ENCODE measurements at regions not wholly inside any gene's neighbourhood (a gene's known extent, or its start where the extent isn't known, plus 50 kb on each side); places are given as distances from the start of the nearest gene placed in this dataset.

DNA sequence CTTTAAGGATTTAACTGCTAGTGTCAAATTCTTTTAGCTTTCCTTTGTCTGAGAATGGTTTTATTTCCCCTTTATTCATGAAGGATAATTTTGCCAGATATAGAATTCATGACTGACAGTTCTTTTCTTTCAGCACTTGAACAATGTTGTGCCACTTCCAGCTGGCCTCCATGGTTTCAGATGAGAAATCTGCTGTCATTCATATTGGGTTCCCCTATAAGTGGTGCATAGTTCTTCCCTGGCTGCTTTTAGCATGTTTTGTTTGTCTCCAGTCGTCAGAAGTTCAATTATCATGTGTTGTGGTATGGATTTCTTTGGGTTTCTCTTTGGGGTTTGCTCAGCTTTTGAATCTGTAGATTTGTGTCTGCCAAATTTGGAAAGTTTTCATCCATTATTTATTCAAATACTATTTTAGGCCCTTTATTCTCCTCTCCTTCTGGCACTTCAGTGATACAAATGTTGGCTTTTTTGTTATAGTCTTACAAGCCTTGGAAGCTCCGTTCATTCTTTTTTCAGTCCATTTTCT is 76.3 kb upstream of the TGM3 start:
- Histone ChIP-seq H2AFZ (replicated peaks) (no peak overlapping the region), H3K4me3 (no peak overlapping the region), H3K4me2 (no peak overlapping the region), H3F3A (ENCODE audit: low read depth) (no peaks in the 10 kb centered on the region), H3K79me2 (ENCODE audit: low read depth) (no peaks in the 10 kb centered on the region), H3K9ac (no peak overlapping the region), H3K36me3 (no peaks in the 10 kb centered on the region), H3K9me3 (ENCODE audit: low read depth) (no peaks in the 10 kb centered on the region), H3K27ac (no peak overlapping the region), H4K20me1 (ENCODE audit: low read depth) (no peaks in the 10 kb centered on the region), H3K4me1 (no peaks in the 10 kb centered on the region), H3K27me3 (no peaks in the 10 kb centered on the region)
- Mint-ChIP-seq H3K9me3 (peaks cover 12% of the 10 kb centered on the region), H3K27me3 (ENCODE audit: insufficient read depth, low read depth) (peaks cover 2% of the 10 kb centered on the region), H3K27ac (no peak overlapping the region), H3K4me3 (no peak overlapping the region), H3K4me1 (peaks cover 5% of the 10 kb centered on the region), H3K36me3 (no peaks in the 10 kb centered on the region)
- TF ChIP-seq, protein P1, sequence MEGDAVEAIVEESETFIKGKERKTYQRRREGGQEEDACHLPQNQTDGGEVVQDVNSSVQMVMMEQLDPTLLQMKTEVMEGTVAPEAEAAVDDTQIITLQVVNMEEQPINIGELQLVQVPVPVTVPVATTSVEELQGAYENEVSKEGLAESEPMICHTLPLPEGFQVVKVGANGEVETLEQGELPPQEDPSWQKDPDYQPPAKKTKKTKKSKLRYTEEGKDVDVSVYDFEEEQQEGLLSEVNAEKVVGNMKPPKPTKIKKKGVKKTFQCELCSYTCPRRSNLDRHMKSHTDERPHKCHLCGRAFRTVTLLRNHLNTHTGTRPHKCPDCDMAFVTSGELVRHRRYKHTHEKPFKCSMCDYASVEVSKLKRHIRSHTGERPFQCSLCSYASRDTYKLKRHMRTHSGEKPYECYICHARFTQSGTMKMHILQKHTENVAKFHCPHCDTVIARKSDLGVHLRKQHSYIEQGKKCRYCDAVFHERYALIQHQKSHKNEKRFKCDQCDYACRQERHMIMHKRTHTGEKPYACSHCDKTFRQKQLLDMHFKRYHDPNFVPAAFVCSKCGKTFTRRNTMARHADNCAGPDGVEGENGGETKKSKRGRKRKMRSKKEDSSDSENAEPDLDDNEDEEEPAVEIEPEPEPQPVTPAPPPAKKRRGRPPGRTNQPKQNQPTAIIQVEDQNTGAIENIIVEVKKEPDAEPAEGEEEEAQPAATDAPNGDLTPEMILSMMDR (IDR thresholded peaks at IDR 0.05), result no peak
- TF ChIP-seq EZH2phosphoT487 (IDR thresholded peaks at IDR 0.05) (no peak), EZH2 (IDR thresholded peaks at IDR 0.05) (no peak)
- no peak for DNase-seq (ENCODE audit: low spot score)

DNA sequence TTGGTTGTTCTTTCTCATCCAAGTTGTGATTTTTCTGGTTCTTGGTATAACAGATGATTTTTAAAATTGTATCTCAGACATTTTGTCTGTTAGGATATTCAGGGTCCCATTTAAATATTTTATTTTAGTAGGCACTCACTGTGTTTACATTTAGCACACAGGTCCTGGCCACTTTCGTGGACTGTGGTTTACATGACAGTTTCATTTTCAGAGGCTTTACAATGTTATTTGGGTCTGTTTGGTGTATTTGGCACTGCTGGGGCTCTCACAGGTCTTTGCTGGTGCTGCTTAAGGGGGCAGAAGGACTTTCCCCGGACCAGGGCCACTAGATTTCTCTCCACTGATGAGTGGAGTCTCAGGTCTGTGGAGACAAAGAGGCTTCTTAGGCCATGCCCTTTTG is 75.5 kb upstream of the TGM3 start:
- H3K4me3 Mint-ChIP-seq, result no peak overlapping the region

DNA sequence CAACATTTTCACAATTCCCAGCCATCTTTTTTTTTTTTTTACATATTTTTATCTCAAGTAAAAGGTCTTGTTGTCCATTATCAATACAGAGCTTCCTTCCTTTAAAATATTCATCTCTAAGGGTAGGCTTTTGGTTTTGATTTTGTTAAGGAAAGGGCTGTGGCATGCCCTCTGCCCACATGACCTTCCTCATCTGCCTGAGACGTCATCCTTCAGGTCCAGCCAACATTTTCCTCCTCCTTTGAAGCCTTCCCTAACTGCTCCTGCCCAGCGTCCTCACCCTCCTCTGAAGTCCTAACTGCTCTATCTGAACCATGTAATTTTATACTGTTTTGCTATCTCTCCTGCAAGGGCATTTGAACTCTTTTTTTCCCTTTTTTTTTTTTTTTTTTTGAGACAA is 73.9 kb upstream of the TGM3 start:
- Mint-ChIP-seq H3K9me3 (peaks cover 12% of the 10 kb centered on the region), H3K27ac (no peak overlapping the region), H3K4me3 (no peak overlapping the region), H3K27me3 (ENCODE audit: insufficient read depth, low read depth) (peaks cover 2% of the 10 kb centered on the region), H3K36me3 (no peaks in the 10 kb centered on the region), H3K4me1 (peaks cover 5% of the 10 kb centered on the region)
- Histone ChIP-seq H3K9me3 (ENCODE audit: low read depth) (no peaks in the 10 kb centered on the region), H3K9ac (no peak overlapping the region), H4K20me1 (ENCODE audit: low read depth) (no peaks in the 10 kb centered on the region), H3K79me2 (ENCODE audit: low read depth) (no peaks in the 10 kb centered on the region), H3K27ac (no peak overlapping the region), H3K4me1 (no peaks in the 10 kb centered on the region), H3F3A (ENCODE audit: low read depth) (no peaks in the 10 kb centered on the region), H3K27me3 (no peaks in the 10 kb centered on the region), H3K36me3 (no peaks in the 10 kb centered on the region), H2AFZ (replicated peaks) (no peak overlapping the region), H3K4me3 (no peak overlapping the region), H3K4me2 (no peak overlapping the region)
- TF ChIP-seq, protein P1 (IDR thresholded peaks at IDR 0.05), result no peak
- TF ChIP-seq EZH2phosphoT487 (IDR thresholded peaks at IDR 0.05) (no peak), EZH2 (IDR thresholded peaks at IDR 0.05) (no peak)
- DNase-seq (ENCODE audit: low spot score), result no peak

More for the DNA sequence above, 75.5 kb upstream of the TGM3 start:
- TF ChIP-seq, protein P1 (IDR thresholded peaks at IDR 0.05), result no peak
- no peak for TF ChIP-seq EZH2 (IDR thresholded peaks at IDR 0.05)
- Histone ChIP-seq H3K9me3 (ENCODE audit: low read depth) (no peaks in the 10 kb centered on the region), H3K9ac (no peak overlapping the region), H3K4me3 (no peak overlapping the region), H3K4me1 (no peaks in the 10 kb centered on the region), H3K27me3 (no peaks in the 10 kb centered on the region), H3K27ac (no peak overlapping the region), H3K4me2 (no peak overlapping the region), H3K36me3 (no peaks in the 10 kb centered on the region), H3F3A (ENCODE audit: low read depth) (no peaks in the 10 kb centered on the region), H3K79me2 (ENCODE audit: low read depth) (no peaks in the 10 kb centered on the region), H2AFZ (replicated peaks) (no peak overlapping the region), H4K20me1 (ENCODE audit: low read depth) (no peaks in the 10 kb centered on the region)
- H3K36me3 Mint-ChIP-seq, result no peaks in the 10 kb centered on the region
- peaks cover 2% of the 10 kb centered on the region for H3K27me3 Mint-ChIP-seq (ENCODE audit: insufficient read depth, low read depth)
- H3K27ac Mint-ChIP-seq, result no peak overlapping the region
- H3K9me3 Mint-ChIP-seq, result peaks cover 12% of the 10 kb centered on the region
- no peak for DNase-seq (ENCODE audit: low spot score)
- peaks cover 5% of the 10 kb centered on the region for H3K4me1 Mint-ChIP-seq

Measured in neural progenitor cell (in vitro differentiated cells).